ENCODE measurements at regions not wholly inside any gene's neighbourhood (a gene's known extent, or its start where the extent isn't known, plus 50 kb on each side); places are given as distances from the start of the nearest gene placed in this dataset.

DNA sequence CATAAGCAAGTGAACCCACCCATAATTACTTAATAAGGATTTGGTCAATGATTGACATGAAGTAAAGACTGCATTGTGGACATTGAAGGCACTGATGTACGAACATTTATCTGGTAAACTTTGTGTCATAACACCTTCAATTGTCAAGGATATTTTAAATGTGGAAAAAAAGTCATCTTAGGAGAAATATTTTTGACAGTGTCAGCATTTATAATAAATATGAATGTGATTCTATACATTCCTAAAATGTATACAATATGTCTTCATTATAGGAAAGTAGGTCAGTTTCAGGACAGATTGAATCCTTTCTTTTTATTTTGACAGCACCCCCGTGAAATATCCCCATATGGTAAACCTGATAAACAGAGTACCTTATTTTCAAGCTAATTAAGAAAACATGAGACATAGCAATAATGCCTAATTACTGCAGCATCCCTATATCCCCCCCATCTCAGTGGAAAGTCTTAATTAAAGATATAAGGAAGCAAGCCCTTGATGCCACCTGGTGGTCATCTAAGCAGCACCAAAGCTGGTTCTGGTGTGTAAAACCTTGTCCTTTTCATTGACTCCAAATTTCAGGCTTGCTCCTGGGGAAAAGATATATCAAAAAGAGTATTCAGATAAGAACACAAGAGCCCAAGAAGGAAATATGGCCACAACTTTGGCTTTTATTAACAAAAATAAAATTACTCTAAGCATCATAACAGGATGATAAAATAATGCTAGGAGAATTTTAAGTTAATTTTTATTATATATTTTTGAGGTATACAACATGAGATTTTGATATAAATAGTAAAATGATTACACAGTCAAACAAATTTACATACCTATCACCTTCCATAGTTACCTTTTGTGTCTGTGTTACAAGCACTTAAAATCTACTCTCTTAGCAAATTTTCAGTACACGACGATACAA lies 379.7 kb downstream of the TLL1 start:
- no peak overlapping the region for H3K4me3 Mint-ChIP-seq
- H2BK5ac ChIP-seq (ENCODE audit: insufficient read length, low read length): no peak overlapping the region
- H3K23ac ChIP-seq (ENCODE audit: insufficient read length, low read depth, low read length): no peak overlapping the region
- no peaks in the 10 kb centered on the region for H3K79me2 ChIP-seq (ENCODE audit: insufficient read depth, low read length)
- no peak overlapping the region for H4K5ac ChIP-seq (ENCODE audit: insufficient read length, low read depth, low read length)
- H2AK5ac ChIP-seq (ENCODE audit: insufficient read length, low read length): no peak overlapping the region
- H3K9ac ChIP-seq (ENCODE audit: extremely low read depth, insufficient read length, low read length): no peak overlapping the region
- H4K20me1 ChIP-seq (ENCODE audit: control insufficient read depth, insufficient read depth, insufficient read length): no peaks in the 10 kb centered on the region
- no peak overlapping the region for H3K56ac ChIP-seq (ENCODE audit: insufficient read length, low read depth, low read length)
- H3K27me3 ChIP-seq (ENCODE audit: insufficient read depth, low read length): no peaks in the 10 kb centered on the region
- no peaks in the 10 kb centered on the region for H3K4me1 Mint-ChIP-seq
- H4K8ac ChIP-seq (replicated peaks; ENCODE audit: insufficient read length, low read depth, low read length): no peak overlapping the region
- no peak overlapping the region for H3K4ac ChIP-seq (ENCODE audit: low read depth, low read length)
- H3K27ac Mint-ChIP-seq: no peak overlapping the region
- H3K4me1 ChIP-seq (ENCODE audit: insufficient read depth, low read length): no peaks in the 10 kb centered on the region
- no peaks in the 10 kb centered on the region for H3K79me1 ChIP-seq (ENCODE audit: insufficient read depth, low read depth, low read length, poor library complexity, severe bottlenecking)
- H3K18ac ChIP-seq (ENCODE audit: insufficient read length, low read depth, low read length): no peak overlapping the region
- no peak overlapping the region for H2BK20ac ChIP-seq (ENCODE audit: low read depth, low read length, poor library complexity, severe bottlenecking)
- H2AFZ ChIP-seq (ENCODE audit: low read length): no peak overlapping the region
- no peak overlapping the region for H2BK12ac ChIP-seq (ENCODE audit: insufficient read length, low read depth, low read length)
- no peak overlapping the region for H3T11ph ChIP-seq (ENCODE audit: low read length)
- no peak overlapping the region for H2BK15ac ChIP-seq (ENCODE audit: low read depth, low read length)
- no CpG with 5 or more reads among the region's 4 CpGs for WGBS (ENCODE audit: extremely low coverage, insufficient read length, low lambda C conversion rate)
- H3K9me3 Mint-ChIP-seq: no peaks in the 10 kb centered on the region
- no peak overlapping the region for H3K27ac ChIP-seq (ENCODE audit: insufficient read length, low read depth, low read length)
- no peaks in the 10 kb centered on the region for H3K36me3 Mint-ChIP-seq (ENCODE audit: insufficient read depth in 1 of 3, low read depth in 3 of 3)
- no peaks in the 10 kb centered on the region for H3K27me3 Mint-ChIP-seq (ENCODE audit: low read depth)
- H3K9me3 ChIP-seq (ENCODE audit: control insufficient read depth, low read depth, low read length): no peaks in the 10 kb centered on the region
- no peak overlapping the region for H3K4me2 ChIP-seq (ENCODE audit: insufficient read depth, insufficient read length, low read length)
- TF ChIP-seq, protein P1, sequence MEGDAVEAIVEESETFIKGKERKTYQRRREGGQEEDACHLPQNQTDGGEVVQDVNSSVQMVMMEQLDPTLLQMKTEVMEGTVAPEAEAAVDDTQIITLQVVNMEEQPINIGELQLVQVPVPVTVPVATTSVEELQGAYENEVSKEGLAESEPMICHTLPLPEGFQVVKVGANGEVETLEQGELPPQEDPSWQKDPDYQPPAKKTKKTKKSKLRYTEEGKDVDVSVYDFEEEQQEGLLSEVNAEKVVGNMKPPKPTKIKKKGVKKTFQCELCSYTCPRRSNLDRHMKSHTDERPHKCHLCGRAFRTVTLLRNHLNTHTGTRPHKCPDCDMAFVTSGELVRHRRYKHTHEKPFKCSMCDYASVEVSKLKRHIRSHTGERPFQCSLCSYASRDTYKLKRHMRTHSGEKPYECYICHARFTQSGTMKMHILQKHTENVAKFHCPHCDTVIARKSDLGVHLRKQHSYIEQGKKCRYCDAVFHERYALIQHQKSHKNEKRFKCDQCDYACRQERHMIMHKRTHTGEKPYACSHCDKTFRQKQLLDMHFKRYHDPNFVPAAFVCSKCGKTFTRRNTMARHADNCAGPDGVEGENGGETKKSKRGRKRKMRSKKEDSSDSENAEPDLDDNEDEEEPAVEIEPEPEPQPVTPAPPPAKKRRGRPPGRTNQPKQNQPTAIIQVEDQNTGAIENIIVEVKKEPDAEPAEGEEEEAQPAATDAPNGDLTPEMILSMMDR (conservative IDR thresholded peaks at IDR 0.05): peak; percentile 77
- no peaks in the 10 kb centered on the region for H3K23me2 ChIP-seq (ENCODE audit: insufficient read length, low read depth, low read length, poor library complexity, severe bottlenecking)
- H2BK120ac ChIP-seq (ENCODE audit: low read depth, low read length, poor library complexity, severe bottlenecking): no peak overlapping the region
- H3K14ac ChIP-seq (ENCODE audit: insufficient read depth, low read length): no peak overlapping the region
- DNase-seq: no peak
- H4K91ac ChIP-seq (ENCODE audit: insufficient read length, low read depth, low read length): no peak overlapping the region
